AG09309 (cell line): ENCODE measurements at regions not wholly inside any gene's neighbourhood (a gene's known extent, or its start where the extent isn't known, plus 50 kb on each side); places are given as distances from the start of the nearest gene placed in this dataset.
"Not testable (repeated sequence)": the region's sequence is repeated elsewhere in the genome, so short reads cannot be mapped to it uniquely, and the experiment has no call there.

Experiments
- DNase-seq: peaks from one replicate; pipeline ENCODE4 v3.0.0-alpha.2; 2010; ENCODE audit warnings: low read depth
- H3K4me3 ChIP-seq: 2 replicates; pipeline ENCODE4 v1.5.1; 2011; ENCODE audit warnings: mild to moderate bottlenecking, low read depth, low read length, moderate library complexity; ENCODE audit not compliant: control insufficient read depth
- TF ChIP-seq, protein P1 (sequence below): IDR thresholded peaks from 2 replicates; pipeline ENCODE4 v1.5.1; 2011; ENCODE audit warnings: mild to moderate bottlenecking, low read depth, low read length, inconsistent platforms; ENCODE audit not compliant: insufficient read depth, control insufficient read depth; ENCODE audit errors: missing control alignments

DNA sequence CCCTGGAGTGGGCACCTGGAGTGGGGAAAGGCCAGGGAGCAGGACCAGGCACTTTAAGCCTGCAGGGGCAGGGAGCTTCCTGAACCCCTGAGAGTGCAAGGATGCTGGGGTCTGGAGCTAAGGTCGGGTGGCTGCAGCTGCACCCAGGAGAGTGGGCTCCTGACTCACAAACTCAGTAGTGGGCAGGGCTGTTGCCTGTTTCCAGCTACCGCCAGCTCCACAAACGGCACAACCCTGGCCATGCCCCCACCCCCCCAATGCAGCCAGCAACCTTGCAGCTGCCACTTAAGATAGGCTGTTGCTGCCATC, 688.8 kb downstream of the NYAP2 start:
- TF ChIP-seq, protein P1, sequence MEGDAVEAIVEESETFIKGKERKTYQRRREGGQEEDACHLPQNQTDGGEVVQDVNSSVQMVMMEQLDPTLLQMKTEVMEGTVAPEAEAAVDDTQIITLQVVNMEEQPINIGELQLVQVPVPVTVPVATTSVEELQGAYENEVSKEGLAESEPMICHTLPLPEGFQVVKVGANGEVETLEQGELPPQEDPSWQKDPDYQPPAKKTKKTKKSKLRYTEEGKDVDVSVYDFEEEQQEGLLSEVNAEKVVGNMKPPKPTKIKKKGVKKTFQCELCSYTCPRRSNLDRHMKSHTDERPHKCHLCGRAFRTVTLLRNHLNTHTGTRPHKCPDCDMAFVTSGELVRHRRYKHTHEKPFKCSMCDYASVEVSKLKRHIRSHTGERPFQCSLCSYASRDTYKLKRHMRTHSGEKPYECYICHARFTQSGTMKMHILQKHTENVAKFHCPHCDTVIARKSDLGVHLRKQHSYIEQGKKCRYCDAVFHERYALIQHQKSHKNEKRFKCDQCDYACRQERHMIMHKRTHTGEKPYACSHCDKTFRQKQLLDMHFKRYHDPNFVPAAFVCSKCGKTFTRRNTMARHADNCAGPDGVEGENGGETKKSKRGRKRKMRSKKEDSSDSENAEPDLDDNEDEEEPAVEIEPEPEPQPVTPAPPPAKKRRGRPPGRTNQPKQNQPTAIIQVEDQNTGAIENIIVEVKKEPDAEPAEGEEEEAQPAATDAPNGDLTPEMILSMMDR, result no peak
- no peak overlapping the region for H3K4me3 ChIP-seq
- DNase-seq, result no peak

DNA sequence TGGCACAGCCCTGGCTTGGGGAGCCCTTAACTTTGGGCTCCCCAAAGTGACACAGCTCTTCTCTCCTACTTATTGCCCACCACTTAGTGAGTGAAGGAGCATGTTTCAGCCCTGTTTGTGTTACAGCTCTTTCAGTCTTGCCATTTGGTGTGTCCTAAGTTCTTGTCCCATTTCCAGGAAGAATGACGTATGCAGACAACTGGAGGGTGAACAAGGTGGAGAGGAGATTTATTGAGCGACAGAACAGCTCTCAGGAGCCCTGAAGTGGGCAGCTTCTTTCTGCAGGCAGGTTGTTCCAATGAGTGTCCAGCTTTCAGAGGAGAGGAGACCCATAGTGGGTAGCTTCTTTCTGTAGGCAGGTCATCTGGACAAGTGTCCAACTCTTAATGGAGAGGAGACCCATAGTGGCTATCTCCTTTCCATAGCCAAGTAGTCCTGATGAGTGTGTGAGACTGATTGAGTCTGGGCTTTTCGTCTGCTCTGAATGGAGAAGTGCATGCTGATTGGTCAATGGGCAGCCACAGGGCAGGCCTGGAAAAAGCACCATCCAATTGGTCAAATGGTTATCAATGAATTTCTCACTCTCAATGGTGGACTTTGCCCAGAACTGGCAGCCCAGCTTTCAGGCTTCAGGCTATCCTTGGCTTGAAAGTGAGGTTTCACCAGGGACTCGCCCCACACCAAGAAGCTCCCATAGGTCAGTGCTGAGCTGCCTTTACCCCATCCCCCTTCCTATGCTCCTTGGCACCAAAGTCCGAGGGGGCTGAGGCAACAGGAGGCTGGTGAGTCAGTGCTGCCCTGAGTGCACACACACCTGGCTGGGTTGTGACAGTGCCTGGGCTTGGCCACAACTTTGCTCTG, 688.2 kb downstream of the NYAP2 start:
- TF ChIP-seq, protein P1, result no peak
- no peak overlapping the region for H3K4me3 ChIP-seq
- no peak for DNase-seq

DNA sequence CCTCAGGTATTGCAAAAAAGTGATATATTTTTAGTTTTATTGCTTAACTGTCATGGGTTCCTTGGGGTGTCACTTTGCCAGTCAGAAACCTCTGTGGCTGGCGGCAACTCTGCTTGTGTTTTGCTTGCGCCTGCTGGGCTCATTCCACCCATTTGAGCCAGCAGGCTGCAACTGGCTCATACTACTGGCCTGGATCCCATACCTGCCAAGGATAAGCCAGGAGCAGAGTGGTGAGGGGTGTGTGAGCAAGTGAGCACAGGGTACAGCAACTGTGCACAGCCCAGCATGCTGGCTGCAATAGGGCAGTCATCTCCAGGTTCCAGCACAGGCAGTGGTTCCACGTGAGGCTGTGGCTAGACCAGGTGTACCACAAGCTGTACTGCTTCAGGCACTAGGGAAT, 687.5 kb downstream of the NYAP2 start:
- DNase-seq, result no peak
- no peak overlapping the region for H3K4me3 ChIP-seq
- TF ChIP-seq, protein P1, result no peak

DNA sequence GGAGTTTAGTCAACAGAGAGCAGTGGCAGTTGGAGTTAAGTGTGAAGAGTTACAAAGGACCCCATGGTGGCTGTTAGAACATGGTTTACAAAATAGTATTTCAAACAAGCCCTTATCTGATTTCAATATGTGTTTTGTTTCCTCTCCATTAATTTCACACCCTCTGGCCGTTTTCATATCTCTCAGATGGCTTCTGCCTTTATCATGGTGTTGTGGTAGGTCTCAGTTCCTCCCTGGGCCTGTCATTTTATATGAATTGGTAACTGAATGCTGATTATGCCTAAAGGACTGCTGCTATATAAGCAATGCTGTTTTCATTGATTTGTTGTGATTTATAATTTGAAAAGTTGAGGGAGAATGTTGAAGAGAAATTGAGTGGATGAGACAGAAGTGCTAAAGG, 686.7 kb downstream of the NYAP2 start:
- DNase-seq, result no peak
- TF ChIP-seq, protein P1, result no peak
- no peak overlapping the region for H3K4me3 ChIP-seq

DNA sequence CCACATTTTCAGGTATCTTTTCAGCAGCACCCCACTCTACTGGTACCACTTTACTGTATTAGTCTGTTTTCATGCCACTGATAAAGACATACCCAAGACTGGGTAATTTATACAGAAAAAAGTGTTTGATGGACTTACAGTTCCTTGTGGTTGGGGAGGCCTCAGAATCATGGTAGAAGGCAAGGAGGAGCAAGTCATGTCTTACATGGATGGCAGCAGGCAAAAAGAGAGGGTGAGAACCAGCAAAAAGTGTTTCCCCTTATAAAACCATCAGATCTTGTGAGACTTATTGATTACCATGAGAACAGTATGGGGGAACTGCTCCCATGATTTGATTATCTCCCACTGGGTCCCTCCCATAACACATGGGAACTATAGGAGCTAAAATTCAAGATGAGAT, 685.9 kb downstream of the NYAP2 start:
- not testable (repeated sequence) for H3K4me3 ChIP-seq

DNA sequence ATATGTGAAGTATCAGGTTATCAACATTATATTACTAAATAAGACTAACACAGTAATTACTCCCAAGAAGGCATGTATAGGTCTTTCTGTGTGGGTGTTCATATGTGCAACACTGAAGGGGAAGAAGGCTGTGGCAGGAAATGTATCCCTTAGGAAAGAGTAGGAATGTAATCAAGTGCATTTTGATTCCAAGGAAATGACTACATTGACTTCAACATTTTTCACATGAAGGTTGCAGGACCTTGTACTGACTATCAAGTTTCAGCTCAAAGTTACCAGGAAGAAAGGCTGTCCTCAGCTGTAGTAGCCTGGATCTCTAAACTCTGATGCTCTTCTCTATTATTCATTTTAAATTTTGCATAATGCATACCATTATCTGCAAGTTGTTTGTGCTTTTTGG, 680.8 kb downstream of the NYAP2 start:
- peak; percentile 16 for DNase-seq
- TF ChIP-seq, protein P1, result no peak
- no peak overlapping the region for H3K4me3 ChIP-seq

More for the DNA sequence above, 685.9 kb downstream of the NYAP2 start:
- DNase-seq, result not testable (repeated sequence)

DNA sequence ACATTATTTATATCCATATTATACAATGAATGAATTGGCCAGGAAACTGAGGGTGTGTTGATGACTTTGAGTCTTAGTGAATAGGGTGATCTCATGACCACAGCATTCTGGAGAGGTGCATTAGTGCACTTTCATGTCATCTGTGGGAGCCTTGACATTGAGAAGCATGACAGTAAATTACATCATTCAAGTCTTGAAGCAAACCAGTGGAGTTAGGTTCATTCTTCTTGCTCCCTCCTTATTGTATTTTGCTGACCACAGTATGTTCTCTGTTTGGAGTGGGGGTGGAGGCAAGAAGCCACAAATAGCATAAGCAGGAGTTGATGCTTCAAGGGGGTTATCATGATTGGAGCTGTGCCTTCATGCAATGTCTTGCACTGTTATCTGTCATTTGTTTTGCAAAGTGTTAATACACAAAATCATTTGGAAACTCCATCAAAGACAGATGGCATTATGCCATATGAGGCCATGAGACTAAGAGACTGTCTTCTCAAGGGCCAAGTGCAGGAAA, 680.2 kb downstream of the NYAP2 start:
- DNase-seq, result peak; percentile 46
- TF ChIP-seq, protein P1, result no peak
- H3K4me3 ChIP-seq, result no peak overlapping the region
